Brain microvascular endothelial cell (primary cell): ENCODE measurements at regions not wholly inside any gene's neighbourhood (a gene's known extent, or its start where the extent isn't known, plus 50 kb on each side); places are given as distances from the start of the nearest gene placed in this dataset.
A peak's percentile ranks its signal among the peaks of the same experiment; 100 is the strongest.
"Not testable (repeated sequence)": the region's sequence is repeated elsewhere in the genome, so short reads cannot be mapped to it uniquely, and the experiment has no call there.

ENCODE experiments used
- DNase-seq: peaks from one replicate; pipeline ENCODE4 v3.0.0-alpha.2; 2020
- H3K27ac ChIP-seq: fragments of 250-450 bp; sonication (Bioruptor Pico); 2 replicates; pipeline ENCODE4 v1.5.1; 2020; ENCODE audit warnings: mild to moderate bottlenecking, moderate library complexity
- H3K27me3 ChIP-seq: fragments of 250-450 bp; sonication (Bioruptor Pico); replicated peaks from 2 replicates; pipeline ENCODE4 v1.5.1; 2020; ENCODE audit warnings: mild to moderate bottlenecking
- H3K36me3 ChIP-seq: fragments of 250-450 bp; sonication (Bioruptor Pico); replicated peaks from 2 replicates; pipeline ENCODE4 v1.5.1; 2020; ENCODE audit warnings: mild to moderate bottlenecking
- H3K4me3 ChIP-seq: 2 replicates; pipeline ENCODE4 v1.5.1; 2011; ENCODE audit warnings: low read depth, mild to moderate bottlenecking, control low read depth, low read length, moderate library complexity
- in situ Hi-C: cut with HindIII; loops from 2 replicates; pipeline ENCODE4 v1.10.0; 2017; ENCODE audit warnings: low sequenced_read_pairs, low pct_ligation_motif_present
- TF ChIP-seq, protein P1 (sequence below): IDR thresholded peaks from 2 replicates; pipeline ENCODE4 v1.5.1; 2011; ENCODE audit warnings: low read depth, mild to moderate bottlenecking, moderate library complexity, low read length, control low read depth, inconsistent platforms; ENCODE audit errors: missing control alignments

DNA sequence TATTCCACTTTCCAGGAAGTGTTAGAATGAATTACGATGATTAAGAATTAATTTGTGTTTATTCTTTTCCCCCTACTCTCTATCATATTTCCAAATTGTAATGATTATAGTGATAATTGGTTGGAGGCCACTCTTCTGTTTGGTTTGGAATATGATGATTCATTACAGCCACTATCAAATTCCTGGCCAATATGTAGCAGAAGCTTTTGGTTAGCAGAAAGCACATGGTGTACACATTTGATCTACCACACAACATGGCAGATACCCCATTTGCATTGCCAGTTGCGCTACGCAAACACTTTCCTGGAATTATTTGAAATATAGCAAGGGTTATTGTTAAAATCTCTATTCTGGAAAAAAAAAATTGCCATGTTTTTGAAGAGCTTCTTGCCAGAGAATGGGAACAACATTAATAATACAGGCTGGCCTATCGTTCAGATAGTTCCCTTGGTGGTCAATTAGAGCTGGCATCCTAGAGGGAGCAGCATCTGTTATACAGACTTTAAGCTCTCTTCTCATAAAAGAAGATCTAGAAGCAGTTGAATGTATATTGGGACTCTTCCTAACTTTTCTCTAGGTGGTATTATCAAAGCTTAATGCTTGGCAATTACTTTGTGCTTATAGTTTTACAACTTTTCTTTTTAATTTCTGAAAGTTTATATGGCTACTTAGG, 455.0 kb upstream of the ACTBL2 start:
- H3K27ac ChIP-seq, result no peak overlapping the region
- H3K36me3 ChIP-seq, result no peaks in the 10 kb centered on the region
- no peak for DNase-seq
- H3K27me3 ChIP-seq, result no peaks in the 10 kb centered on the region
- H3K4me3 ChIP-seq, result no peak overlapping the region
- in situ Hi-C loops, result no loop called here
- TF ChIP-seq, protein P1, sequence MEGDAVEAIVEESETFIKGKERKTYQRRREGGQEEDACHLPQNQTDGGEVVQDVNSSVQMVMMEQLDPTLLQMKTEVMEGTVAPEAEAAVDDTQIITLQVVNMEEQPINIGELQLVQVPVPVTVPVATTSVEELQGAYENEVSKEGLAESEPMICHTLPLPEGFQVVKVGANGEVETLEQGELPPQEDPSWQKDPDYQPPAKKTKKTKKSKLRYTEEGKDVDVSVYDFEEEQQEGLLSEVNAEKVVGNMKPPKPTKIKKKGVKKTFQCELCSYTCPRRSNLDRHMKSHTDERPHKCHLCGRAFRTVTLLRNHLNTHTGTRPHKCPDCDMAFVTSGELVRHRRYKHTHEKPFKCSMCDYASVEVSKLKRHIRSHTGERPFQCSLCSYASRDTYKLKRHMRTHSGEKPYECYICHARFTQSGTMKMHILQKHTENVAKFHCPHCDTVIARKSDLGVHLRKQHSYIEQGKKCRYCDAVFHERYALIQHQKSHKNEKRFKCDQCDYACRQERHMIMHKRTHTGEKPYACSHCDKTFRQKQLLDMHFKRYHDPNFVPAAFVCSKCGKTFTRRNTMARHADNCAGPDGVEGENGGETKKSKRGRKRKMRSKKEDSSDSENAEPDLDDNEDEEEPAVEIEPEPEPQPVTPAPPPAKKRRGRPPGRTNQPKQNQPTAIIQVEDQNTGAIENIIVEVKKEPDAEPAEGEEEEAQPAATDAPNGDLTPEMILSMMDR, result no peak

DNA sequence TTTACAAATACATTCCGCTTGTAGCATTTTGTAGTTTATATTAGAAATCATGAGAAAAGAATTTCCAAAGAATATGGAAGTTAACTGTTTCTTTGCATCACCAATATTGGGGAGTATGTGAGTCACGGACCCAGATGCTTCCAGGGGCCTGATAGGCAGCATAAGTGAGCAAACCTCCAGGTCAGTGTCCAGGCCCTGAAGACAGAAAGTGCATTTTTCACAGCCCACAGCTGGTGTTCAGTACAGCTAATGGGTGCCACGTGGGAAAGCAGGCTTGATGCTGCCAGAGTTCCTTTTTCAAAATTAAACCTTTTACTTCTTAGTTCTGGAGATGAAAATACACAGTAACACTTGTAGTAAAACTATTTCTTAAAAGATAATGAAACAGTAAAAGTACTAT, 454.4 kb upstream of the ACTBL2 start:
- Histone ChIP-seq H3K27me3 (no peaks in the 10 kb centered on the region), H3K36me3 (no peaks in the 10 kb centered on the region), H3K27ac (no peak overlapping the region), H3K4me3 (no peak overlapping the region)
- TF ChIP-seq, protein P1, result no peak
- peak; percentile 18 for DNase-seq
- in situ Hi-C loops, result no loop called here

DNA sequence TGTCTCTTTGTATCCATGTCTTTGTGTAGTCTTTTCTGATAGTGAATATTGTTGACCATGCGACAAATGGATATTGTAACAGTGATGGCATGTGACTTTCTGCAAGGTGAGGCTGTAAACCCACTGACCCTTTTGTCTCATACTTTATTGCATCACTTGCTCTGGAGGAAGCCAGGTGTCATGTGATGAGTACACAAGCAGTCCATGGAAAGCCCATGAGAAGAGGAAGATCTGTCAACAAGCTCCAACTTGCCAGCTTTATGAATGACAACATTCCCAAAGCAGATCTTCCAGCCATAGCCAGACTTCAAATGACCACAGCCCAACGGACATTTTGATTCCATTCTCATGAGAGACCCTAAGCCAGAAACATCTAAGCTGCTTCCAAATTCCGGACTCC, 450.1 kb upstream of the ACTBL2 start:
- Histone ChIP-seq H3K27ac (no peak overlapping the region), H3K4me3 (no peak overlapping the region), H3K27me3 (no peaks in the 10 kb centered on the region), H3K36me3 (no peaks in the 10 kb centered on the region)
- no peak for DNase-seq
- in situ Hi-C loops, result no loop called here
- TF ChIP-seq, protein P1, result no peak

DNA sequence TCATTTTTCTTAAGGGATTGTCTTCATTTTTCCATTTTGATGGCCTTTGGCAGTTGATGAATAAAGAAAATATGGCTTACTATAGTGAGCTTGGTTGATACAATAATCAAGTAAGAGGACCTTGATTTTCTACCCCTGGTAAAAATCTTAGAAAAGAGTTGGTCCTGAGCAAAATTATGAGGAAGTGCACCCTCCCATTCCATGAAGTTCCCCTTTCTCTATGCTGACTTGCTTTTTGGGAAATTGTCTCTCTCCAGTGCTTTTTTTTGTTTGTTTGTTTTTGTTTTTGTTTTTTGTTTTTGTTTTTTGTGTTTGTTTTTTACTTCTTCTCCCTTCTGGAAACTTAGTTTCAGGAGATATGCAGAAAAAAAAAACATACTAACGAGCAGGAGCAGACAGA, 449.2 kb upstream of the ACTBL2 start:
- TF ChIP-seq, protein P1, result no peak
- no peak overlapping the region for H3K27ac ChIP-seq
- in situ Hi-C loops, result no loop called here

DNA sequence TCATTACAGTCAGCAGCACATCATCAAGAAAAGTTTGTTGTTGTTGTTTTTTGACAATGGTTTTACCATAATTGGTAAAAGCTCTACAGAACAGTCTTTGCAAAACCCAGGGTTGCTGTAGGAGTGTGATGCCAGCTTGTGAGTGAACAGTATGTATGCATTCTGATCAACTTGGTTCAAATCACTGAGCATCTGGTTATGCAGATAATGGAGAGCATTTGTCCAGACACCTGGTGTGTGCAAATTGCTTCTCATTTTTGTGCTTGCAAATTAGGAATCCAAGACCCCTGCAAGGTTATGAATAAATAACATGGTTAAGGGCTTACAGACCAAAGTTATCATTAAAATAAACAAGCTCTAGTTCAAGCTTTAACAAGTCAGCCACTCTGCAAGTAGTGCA, 448.7 kb upstream of the ACTBL2 start:
- TF ChIP-seq, protein P1, result no peak
- Histone ChIP-seq H3K4me3 (no peak overlapping the region), H3K36me3 (no peaks in the 10 kb centered on the region), H3K27ac (no peak overlapping the region), H3K27me3 (no peaks in the 10 kb centered on the region)
- no peak for DNase-seq
- in situ Hi-C loops, result no loop called here

More for the DNA sequence above, 449.2 kb upstream of the ACTBL2 start:
- Histone ChIP-seq H3K27me3 (no peaks in the 10 kb centered on the region), H3K4me3 (no peak overlapping the region), H3K36me3 (no peaks in the 10 kb centered on the region)
- DNase-seq, result no peak

DNA sequence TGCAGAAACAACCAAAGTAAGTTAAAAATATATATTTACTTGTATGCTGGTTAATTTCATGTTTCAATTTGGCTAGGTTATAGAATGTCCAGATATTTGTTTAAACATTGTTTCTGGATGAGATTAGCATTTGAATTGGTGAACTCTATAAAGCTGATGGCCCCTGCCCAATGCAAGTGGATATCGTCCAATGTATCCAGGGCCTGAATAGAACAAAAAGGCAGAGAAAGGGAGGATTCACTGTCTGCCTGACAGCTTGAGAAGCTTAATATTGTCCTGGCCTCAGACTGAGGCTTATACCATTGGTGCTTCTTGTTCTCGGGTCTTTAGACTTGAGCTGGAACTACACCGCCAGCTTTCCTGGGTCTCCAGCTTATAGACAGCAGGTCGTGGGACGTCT, 446.7 kb upstream of the ACTBL2 start:
- DNase-seq, result no peak
- in situ Hi-C loops, result no loop called here
- H3K27ac ChIP-seq, result no peak overlapping the region
- TF ChIP-seq, protein P1, result no peak
- H3K36me3 ChIP-seq, result no peaks in the 10 kb centered on the region
- no peak overlapping the region for H3K4me3 ChIP-seq
- H3K27me3 ChIP-seq, result no peaks in the 10 kb centered on the region

DNA sequence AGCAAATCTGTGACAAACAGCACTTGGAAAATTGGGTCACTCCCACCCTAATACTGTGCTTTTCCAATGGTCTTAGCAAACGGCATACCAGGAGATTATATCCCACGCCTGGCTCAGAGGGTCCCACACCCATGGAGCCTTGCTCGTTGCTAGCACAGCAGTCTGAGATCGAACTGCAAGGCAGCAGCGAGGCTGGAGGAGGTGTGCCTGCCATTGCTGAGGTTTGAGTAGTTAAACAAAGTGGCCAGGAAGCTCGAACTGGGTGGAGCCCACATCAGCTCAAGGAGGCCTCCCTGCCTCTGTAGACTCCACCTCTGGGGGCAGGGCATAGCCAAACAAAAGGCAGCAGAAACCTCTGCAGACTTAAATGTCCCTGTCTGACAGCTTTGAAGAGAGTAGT, 440.5 kb upstream of the ACTBL2 start:
- H3K4me3 ChIP-seq, DNase-seq, H3K27ac ChIP-seq, H3K36me3 ChIP-seq, in situ Hi-C loops, H3K27me3 ChIP-seq: not testable (repeated sequence)
